HG03354 (cell line): ENCODE measurements at regions not wholly inside any gene's neighbourhood (a gene's known extent, or its start where the extent isn't known, plus 50 kb on each side); places are given as distances from the start of the nearest gene placed in this dataset.
"Not testable (repeated sequence)": the region's sequence is repeated elsewhere in the genome, so short reads cannot be mapped to it uniquely, and the experiment has no call there.

Experiments used
- ATAC-seq: cut with Tn5 transposase; IDR thresholded peaks from one replicate; pipeline ENCODE4 v1.9.1; 2021; ENCODE audit warnings: mild to moderate bottlenecking; ENCODE audit not compliant: unreplicated experiment, poor library complexity, severe bottlenecking

DNA sequence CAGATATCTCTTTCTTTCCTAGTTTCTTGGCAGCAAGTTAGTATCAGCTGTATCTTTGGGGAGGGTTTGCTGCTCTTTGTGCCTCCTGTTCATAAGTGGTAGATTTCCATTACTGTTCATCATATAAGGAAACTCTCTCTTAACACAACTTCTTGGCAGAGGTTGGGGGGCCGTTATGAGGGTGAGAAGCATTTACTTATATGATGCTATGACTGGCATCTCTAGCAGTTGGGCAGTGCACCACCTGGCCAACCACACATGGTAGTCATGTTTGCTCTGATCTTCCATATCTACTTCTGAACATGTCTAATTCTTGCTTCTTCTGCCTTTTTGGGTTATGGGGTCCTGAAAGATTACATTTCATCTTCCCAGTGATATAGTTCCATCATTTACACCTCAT, 282.2 kb downstream of the CYRIA start:
- no peak for ATAC-seq

DNA sequence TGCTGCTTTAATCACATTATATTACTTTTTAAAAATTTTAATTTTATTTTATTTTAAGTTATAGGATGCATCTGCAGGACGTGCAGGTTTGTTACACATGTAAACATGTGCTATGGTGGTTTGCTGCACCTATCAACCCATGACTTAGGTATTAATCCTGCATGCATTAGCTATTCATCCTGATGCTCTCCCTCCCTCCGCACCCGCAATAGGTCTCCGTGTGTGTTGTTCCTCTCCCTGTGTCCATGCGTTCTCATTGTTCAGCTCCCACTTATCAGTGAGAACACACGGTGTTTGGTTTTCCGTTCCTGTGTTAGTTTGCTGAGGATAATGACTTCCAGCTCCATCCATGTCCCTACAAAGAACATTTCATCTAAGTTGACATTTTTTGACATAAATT, 283.2 kb downstream of the CYRIA start:
- ATAC-seq = no peak

DNA sequence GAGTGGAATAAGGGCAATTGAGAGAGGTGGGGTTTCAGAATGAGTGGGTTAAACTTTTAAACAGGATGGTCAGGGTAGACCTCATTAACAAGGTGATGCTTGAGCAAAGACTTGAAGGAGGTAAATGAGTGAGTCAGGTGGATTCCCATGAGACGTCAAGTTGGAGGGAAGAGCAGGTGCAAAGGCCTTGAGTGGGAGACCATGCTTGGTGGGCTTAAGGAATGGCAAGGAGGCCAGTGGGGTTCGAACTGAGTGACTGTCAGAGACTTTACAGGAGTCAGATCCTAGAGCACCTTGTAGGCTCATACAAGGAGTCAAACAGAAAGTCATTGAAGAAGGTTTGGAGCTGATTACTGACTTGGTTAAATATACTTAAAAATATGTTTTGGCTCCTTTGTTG, 284.1 kb downstream of the CYRIA start:
- ATAC-seq = no peak

DNA sequence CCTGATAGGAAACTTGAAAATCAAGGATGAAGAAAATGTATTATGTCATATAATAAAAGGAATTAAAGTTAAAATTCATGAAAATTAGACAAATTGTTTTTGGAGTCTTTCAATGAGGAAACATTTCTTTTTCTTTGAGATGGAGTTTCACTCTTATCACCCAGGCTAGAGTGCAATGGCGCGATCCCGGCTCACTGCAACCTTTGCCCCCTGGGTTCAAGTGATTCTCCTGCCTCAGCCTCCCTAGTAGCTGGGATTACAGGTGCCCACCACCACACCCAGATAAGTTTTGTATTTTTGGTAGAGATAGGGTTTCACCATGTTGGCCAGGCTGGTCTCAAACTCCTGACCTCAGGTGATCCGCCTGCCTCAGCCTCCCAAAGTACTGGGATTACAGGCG, 285.7 kb downstream of the CYRIA start:
- ATAC-seq = not testable (repeated sequence)

DNA sequence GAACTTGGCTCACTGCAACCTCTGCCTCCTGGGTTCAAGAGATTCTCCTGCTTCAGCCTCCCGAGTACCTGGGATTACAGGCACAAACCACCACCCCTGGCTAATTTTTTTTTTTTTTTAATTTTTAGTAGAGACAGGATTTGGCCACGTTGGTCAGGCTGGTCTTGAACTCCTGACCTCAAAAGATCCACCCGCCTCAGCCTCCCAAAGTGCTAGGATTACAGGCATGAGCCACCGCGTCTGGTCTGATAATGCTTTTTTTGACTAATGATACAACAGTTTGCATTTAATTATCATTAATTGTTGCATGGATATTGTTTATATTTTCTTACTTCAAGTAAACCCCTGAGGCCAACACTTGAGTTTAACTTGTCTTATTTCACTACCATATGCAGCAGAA, 286.6 kb downstream of the CYRIA start:
- not testable (repeated sequence) for ATAC-seq

DNA sequence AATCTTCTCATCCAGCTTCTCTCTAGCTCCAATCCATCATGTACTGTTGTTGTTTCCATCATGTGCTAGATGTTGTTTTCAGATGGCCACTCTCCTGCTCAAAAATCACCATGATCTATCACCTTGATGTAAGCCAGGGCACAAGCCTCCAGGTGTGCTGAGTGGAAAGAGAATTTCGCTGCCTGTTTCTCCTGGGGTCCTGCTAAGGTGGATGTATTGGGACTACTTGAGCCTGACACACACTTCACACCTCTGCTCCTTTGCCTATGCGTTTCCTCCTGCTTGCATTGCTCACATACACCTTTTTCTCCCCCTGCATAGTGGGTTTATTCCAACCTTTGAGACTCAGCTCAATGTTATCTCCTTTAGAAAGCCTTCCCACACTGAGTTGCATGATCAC, 287.6 kb downstream of the CYRIA start:
- ATAC-seq = no peak

DNA sequence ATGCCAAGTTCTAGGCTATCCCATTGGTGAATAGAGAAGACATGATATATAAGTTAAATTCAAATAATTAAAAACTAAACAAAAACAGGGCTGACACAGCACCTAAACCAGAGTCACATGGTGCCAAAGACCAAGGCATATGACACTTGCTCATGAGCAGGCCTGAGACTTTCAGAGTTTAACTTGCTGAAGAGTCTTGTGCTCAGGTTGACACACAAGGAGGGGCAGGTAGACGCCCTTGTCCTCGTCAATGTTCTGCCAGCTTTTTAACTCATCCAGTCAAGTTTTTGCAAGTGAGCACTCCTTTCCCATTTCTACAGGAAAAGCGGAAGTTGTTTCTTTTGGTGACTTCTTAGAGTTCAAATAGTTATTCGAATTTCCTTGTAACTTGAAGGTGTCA, 289.7 kb downstream of the CYRIA start:
- no peak for ATAC-seq

DNA sequence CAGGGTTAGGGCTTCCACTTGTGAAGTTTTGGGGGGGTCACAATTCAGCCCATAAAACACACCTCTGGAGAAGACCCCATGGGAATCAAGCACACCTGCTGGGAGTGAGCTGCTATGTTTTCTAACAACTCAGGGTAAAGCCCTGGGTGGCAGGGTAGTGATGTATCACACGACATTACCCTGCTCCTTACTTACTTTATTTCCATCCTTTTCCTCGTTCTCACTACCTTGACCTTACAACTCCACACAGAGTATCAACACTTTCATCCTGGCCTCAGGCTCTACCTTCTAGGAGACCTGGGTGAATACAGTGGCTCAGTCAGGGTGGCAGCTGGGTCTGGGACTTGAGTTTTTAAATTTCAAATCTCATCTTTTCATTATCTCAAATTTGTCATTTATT, 290.3 kb downstream of the CYRIA start:
- ATAC-seq = no peak

DNA sequence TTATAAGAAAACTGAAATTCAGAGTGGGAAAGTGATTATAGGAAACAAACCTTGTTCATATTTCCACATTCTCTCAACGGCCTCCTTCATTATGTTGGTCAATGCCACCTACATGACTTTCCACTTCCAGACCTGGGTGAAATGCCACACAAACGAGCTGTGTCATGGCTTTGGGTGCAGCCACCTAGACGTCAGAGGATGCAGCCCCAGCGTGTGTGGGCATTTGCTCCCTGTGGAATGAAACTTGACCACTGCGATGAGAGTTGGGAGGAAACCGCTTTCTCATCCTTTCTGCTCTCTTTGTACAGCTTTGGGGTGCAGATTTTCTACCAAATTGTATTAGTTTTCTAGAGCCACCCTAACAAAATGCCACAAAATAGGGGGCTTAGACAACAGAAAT, 291.0 kb downstream of the CYRIA start:
- ATAC-seq = no peak

DNA sequence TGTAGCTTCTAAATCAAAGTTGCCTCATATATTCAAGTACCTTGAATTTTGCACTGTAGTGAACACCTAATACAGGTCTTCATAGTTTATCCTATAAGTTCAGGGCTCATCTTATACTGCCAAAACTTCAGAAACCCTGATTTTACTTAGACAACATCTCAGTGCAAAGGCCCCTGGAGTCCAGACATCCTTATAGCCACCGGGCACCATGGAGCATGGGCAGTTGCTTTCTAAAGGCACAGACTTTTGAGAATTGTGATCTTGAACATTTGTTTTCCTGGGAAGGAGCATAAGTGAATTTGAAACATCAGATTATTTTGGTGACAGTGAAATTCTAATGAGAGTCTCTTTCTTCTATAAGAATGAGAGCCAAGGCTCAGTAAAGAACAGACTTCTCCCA, 292.3 kb downstream of the CYRIA start:
- ATAC-seq = no peak

DNA sequence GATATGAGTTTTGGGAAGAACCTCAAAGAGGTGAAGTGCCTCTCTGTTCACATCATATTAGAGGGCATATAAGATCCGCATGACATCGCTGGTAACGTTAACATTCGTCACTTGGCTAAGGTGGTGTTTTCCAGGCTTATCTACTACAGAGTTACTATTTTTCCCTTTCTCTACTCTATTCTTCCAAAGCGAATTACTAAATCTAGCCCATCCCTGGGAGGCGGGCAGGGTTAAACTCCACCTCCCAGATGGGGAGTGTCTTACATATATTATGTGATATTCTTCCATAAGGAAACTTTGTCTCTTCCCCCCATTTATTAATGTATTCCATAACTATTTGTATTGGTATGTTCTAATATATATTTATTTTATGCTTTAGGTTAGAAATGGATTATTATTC, 293.9 kb downstream of the CYRIA start:
- ATAC-seq = no peak

DNA sequence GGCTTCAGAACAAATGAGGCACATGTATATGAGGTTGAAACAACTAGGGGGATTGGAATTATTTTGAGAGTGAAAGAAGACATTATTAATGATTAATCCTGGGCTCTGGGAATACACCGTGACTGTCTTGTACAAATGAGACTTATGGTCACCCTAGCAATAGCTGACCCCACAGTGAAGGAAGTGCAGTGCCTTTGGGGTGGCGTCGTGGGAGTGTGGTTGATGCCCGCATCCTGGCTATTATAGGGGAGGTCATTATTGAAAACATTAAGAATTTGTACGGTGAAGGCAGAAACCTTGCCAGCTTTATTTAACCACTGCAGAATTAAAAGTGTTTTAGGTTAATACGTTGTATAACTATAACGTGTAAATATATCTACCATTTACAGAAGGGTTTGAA, 296.7 kb downstream of the CYRIA start:
- ATAC-seq = no peak

DNA sequence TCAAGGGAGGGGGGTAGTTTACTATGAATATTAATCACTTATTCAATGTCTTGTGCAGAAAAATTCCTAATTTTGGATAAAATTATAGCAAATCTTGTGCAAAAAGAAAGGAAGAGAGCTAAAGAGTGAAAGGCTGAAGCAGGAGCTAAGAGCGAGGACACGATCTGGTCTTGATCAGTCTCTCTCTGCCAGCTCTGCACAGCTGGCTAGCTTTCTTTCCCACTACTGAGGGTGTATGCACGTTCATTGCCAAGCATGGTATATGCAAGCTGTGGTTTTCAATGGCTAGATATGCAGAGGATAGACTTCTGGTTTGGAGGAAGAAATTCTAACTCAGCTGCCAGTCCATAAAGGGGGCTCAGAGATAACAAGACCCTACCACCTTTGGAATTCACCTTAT, 297.3 kb downstream of the CYRIA start:
- no peak for ATAC-seq

DNA sequence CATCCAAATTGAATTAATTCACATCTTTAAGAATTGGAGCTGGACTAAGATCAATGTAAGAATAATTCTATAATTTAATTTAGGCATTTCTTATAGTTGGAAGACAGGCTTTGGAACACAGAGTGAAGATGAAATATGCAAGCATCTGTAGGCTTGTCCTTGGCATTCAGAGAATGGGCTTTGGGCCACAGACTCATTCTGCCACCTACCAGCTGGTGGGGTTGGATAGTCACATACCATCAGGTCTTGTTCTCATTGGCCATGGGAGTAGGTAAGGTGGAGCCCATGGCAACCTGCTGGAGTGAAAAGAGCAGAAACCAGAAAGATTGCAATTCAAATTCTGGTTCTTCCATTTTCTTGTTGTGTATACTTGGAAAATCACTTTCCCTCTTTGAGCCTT, 300.3 kb downstream of the CYRIA start:
- no peak for ATAC-seq

DNA sequence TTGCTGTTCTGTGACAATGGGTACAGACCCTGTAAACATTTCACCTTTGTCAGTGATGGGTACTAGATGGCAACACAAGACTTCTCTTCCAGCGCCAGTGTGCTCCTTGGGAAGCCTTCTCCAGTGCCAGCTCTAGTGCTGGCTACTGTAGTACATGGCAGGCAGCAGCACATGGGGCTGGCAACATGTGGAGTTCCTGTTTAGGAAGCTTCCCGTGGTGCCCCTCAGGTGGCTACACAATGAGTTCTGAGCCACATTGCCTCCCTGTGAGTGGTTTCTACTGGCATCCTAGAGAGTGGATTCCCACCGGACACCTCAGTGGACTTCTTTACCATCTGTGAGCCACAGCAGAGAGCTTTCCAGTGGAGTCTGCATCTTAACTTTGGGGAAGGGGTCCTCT, 302.1 kb downstream of the CYRIA start:
- no peak for ATAC-seq

DNA sequence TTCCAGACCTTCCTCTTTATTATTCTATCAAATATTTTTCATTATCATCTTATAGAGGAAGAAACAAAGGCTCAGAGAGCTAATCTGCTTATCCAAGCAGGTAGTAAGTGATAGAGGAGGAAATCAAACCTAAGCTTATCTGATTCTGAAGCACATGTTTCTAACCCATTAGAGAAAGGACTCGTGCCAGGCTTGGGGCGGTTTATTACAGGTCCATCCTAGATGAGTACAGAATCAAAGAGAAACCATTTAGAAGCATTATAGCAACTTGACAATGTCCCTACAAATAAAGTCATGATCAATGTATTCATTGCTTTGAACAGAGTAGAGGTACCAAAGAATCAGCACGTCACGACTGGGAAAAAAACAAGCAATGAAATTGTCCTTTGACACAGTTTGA, 303.0 kb downstream of the CYRIA start:
- ATAC-seq = no peak

DNA sequence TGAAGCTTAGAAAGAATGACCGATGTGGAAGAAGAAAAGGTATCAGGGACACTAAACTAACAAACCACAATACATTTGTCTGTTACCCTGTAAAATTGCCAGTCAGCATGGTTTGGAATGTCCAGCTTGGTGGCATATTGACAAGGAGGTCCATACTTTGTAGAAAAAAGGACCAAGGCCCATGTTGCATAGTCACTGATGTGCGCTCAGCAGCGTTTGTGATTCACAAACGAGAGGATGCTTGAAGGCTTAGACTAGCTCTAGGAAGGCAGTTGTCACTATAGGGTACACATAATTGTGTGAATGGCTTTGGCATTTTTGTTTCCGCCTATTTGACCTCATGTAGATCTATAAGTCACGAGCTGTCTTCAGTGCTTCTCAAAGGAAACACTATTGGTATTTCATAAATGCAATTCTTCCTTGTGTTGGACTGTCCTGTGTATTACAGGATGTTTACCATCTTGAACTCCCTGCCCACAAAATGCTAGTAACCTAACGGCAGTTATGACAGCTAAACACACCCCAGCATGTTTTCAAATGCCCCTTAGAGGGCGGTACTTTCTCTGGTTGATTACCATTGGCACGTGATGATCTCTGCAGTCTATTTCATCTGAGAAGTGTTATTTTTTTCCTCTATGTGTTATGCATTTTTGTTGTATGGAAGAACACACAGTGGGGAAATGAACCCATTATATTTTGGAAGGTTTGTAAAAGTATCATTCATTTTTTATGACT, 304.2 kb downstream of the CYRIA start:
- no peak for ATAC-seq

DNA sequence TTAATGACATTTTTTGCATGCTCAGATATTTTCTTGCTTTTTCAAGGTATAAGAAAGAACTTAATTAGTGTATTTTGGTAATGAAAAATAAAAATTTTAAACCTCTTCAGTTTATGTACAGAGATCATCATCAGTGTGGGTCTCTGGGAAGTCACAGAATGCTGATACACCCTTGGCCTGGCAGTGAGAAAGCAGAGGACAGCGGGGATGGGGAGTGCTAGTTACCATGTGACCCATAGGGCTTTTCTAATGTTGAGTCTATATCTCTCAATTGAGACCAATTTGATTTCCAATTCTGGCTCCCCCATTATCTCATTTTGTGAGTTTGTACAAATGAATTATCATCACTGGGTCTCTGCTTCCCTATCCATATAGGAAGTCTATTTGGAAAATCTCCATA, 305.7 kb downstream of the CYRIA start:
- ATAC-seq = no peak

DNA sequence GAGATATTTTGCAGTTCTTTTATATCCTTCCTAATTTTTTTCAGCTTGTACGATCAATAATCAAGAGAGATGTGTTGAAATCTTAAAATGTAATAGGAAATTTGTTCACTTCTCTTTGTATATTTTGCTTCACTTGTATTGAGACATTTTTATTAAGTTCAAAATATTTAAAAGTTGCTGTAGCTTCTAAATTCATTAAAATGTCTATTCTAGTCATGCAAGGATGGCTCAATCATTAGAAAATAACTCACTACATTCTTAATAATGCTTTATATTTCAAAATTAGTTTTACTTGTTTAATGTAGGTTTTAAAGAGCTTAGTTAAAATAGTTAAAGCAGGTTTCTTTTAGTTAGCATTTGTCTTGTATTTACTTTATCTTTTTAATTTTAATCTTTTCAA, 308.4 kb downstream of the CYRIA start:
- ATAC-seq = no peak

DNA sequence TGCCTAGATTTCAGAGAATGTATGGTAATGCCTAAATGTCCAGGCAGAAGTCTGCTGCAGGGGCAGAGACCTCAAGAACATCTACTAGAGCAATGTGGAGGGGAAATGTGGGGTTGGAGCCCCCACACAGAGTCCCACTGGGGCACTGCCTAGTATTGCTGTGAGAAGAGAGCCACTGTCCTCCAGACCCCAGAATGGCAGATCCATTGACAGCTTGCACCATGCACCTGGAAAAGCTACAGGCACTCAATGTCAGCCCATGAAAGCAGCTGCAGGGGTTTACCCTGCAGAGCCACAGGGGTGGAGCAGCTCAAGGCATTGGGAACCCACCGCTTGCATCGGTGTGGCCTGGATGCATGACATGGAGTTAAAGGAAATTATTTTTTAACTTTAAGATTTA, 314.1 kb downstream of the CYRIA start:
- ATAC-seq = no peak

DNA sequence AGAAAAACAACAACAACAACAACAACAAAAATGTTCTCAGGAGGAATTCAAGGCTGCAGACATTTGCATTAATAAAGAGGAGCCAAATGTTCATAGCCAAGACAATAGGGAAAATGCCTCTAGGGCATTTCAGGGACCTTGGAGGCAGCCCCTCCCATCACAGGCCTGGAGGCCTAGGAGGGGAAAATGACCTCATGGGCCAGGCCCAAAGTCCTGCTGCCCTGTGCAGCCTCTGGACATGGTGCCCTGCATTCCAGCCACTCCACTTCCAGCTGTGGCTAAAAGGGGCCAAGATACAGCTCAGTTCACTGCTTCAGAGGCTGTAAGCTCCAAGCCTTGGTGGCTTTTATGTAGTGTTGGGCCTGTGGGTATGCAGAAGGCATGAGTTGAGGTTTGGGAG, 314.5 kb downstream of the CYRIA start:
- no peak for ATAC-seq

DNA sequence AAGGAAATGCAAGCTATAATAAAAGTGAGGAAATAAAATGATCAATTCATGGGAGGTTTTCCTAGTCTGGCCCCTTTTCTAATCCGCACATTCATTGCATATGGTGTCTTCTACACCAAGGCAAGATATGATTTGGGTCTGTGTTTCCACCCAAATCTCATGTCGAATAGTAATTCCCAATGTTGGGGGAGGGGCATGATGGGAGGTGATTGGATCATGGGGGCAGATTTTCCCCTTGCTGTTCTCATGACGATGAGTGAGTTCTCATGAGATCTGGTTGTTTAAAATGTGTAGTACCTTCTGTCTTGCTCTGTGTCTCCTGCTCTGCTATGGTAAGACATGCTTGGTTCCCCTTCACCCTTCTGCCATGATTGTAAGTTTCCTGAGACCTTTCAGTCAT, 315.4 kb downstream of the CYRIA start:
- no peak for ATAC-seq
